Bronchial epithelial cell (primary cell): ENCODE measurements at regions not wholly inside any gene's neighbourhood (a gene's known extent, or its start where the extent isn't known, plus 50 kb on each side); places are given as distances from the start of the nearest gene placed in this dataset.

Experiments
- DNase-seq: peaks from one replicate; pipeline ENCODE4 v3.0.0-alpha.2; 2010; ENCODE audit warnings: low read depth
- FAIRE-seq: peaks from 2 replicates; lab custom pipeline; 2011; peaks lifted over from hg19 to GRCh38; lab: Jason Lieb, UNC
- H3K27me3 ChIP-seq: 2 replicates; pipeline ENCODE4 v1.5.1; 2011; ENCODE audit warnings: low read length; ENCODE audit not compliant: control insufficient read depth, insufficient read depth
- H3K36me3 ChIP-seq: 2 replicates; pipeline ENCODE4 v1.5.1; 2011; ENCODE audit warnings: low read length; ENCODE audit not compliant: control insufficient read depth, insufficient read depth
- H3K4me3 ChIP-seq: 2 replicates; pipeline ENCODE4 v1.5.1; 2011; ENCODE audit warnings: mild to moderate bottlenecking, low read depth, low read length, control low read depth
- CTCF ChIP-seq: IDR thresholded peaks from 2 replicates; pipeline ENCODE4 v1.5.1; 2011; ENCODE audit warnings: mild to moderate bottlenecking, moderate library complexity, low read length, control low read depth, inconsistent platforms; ENCODE audit not compliant: insufficient read depth, severe bottlenecking

- Histone ChIP-seq H3K27me3 (no peaks in the 10 kb centered on the region), H3K4me3 (no peak overlapping the region), H3K36me3 (peaks cover 1% of the 10 kb centered on the region)
- DNase-seq (no peak), FAIRE-seq (no peak)
- no peak for TF ChIP-seq CTCF
Measured at GRCh38 chr6:144547409-144547808, 262.3 kb downstream of the UTRN start.

- no peak for DNase-seq
- peaks cover 1% of the 10 kb centered on the region for H3K36me3 ChIP-seq
- no peak for TF ChIP-seq CTCF
- H3K27me3 ChIP-seq, result no peaks in the 10 kb centered on the region
- no peak overlapping the region for H3K4me3 ChIP-seq
- no peak for FAIRE-seq
Measured at GRCh38 chr6:144548536-144548935, 263.4 kb downstream of the UTRN start.

- H3K36me3 ChIP-seq, result peaks cover 1% of the 10 kb centered on the region
- no peak for DNase-seq
- no peak overlapping the region for H3K4me3 ChIP-seq
- TF ChIP-seq CTCF, result no peak
- no peaks in the 10 kb centered on the region for H3K27me3 ChIP-seq
- no peak for FAIRE-seq
Measured at GRCh38 chr6:144549837-144550747, 265.0 kb downstream of the UTRN start.

GRCh38 chr6:144551339-144551738, 266.2 kb downstream of the UTRN start:
- TF ChIP-seq CTCF, result no peak
- Histone ChIP-seq H3K27me3 (no peaks in the 10 kb centered on the region), H3K4me3 (no peak overlapping the region), H3K36me3 (no peaks in the 10 kb centered on the region)
- no peak for FAIRE-seq
- DNase-seq, result no peak

- FAIRE-seq (no peak), DNase-seq (no peak)
- H3K36me3 ChIP-seq, result peaks cover 1% of the 10 kb centered on the region
Measured at GRCh38 chr6:144555066-144555465, 269.9 kb downstream of the UTRN start.

More at GRCh38 chr6:144555066-144555465, 269.9 kb downstream of the UTRN start:
- TF ChIP-seq CTCF, result no peak
- Histone ChIP-seq H3K27me3 (no peaks in the 10 kb centered on the region), H3K4me3 (no peak overlapping the region)
